ENCODE measurements at regions not wholly inside any gene's neighbourhood (a gene's known extent, or its start where the extent isn't known, plus 50 kb on each side); places are given as distances from the start of the nearest gene placed in this dataset.

DNA sequence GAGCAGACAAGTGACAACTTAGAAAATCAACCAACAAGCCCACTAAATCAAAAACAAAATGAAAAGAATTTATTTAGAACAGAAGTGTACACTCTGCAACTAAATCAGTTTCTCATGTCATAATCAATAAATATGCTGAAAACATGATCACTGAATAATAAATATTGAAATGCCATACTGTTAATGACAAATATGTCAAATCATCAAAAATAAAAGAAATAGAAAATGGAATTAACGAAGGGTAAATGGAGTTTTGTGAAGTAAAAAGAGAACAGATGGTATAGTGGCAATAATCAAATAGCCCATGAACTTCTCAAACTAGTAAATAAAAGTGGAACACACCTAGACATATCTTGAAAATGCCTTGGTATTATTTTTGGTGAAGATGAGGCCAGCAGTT is 744.9 kb downstream of the TAF11L14 start:
- no peak overlapping the region for H3K4me3 ChIP-seq (ENCODE audit: low read depth, low read length)
- TF ChIP-seq, protein P1, sequence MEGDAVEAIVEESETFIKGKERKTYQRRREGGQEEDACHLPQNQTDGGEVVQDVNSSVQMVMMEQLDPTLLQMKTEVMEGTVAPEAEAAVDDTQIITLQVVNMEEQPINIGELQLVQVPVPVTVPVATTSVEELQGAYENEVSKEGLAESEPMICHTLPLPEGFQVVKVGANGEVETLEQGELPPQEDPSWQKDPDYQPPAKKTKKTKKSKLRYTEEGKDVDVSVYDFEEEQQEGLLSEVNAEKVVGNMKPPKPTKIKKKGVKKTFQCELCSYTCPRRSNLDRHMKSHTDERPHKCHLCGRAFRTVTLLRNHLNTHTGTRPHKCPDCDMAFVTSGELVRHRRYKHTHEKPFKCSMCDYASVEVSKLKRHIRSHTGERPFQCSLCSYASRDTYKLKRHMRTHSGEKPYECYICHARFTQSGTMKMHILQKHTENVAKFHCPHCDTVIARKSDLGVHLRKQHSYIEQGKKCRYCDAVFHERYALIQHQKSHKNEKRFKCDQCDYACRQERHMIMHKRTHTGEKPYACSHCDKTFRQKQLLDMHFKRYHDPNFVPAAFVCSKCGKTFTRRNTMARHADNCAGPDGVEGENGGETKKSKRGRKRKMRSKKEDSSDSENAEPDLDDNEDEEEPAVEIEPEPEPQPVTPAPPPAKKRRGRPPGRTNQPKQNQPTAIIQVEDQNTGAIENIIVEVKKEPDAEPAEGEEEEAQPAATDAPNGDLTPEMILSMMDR (IDR thresholded peaks at IDR 0.05; ENCODE audit: low read depth, low read length): no peak
- in situ Hi-C loops (cut with HindIII; ENCODE audit: low sequenced_read_pairs): no loop called here
- DNase-seq (ENCODE audit: low read depth, low spot score): no peak

- no peak overlapping the region for H3K4me3 ChIP-seq (ENCODE audit: low read depth, low read length)
- in situ Hi-C loops (cut with HindIII; ENCODE audit: low sequenced_read_pairs): no loop called here
- TF ChIP-seq, protein P1 (IDR thresholded peaks at IDR 0.05; ENCODE audit: low read depth, low read length): no peak
- no peak for DNase-seq (ENCODE audit: low read depth, low spot score)
Observed at GRCh38 chr5:18380729-18381362, 746.6 kb downstream of the TAF11L14 start.

DNA sequence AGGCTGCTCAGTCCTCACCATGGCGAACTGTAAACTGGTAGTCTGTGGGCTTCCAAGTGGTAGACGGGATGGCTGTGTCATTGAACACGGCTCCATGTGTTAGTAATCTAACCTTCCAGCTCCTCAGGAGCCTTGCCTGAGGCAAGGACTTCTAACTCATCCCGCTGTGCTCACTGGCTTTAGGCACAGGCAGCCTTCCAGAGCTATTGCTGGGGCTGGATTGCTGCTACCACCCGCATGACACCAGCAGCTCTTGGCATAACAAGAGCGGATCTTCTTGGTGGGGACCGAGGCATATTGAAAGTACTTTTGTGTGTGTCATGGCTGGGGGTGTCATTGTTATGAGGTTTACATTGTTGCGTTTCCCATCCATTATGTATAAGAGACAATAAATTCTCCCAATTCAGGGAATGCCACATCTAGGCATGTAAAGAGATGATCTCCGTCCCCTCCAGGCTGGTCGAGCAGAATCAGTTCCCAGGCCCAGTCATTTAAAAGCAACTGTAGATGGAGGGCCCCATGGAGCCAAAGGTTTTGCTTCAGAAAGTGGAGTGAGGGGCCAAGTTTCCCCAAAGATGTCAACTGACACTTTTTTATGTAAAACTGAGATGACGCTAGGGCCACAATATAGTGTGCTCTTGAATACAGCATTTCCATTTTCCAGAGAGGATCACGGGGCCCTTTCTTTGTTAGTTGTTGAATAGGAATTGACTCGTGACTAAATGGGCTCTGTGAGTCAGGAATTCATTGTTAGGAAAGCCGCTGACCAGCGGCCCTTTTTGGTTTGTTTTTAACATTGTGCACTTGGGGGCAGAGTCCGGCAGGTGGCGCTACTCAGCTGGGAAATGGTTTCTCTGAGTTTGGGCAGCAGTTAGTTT is 759.5 kb downstream of the TAF11L14 start:
- TF ChIP-seq, protein P1 (IDR thresholded peaks at IDR 0.05; ENCODE audit: low read depth, low read length): peak; percentile 92
- no peak overlapping the region for H3K4me3 ChIP-seq (ENCODE audit: low read depth, low read length)
- in situ Hi-C loops (cut with HindIII; ENCODE audit: low sequenced_read_pairs): no loop called here
- DNase-seq (ENCODE audit: low read depth, low spot score): peak; percentile 71

DNA sequence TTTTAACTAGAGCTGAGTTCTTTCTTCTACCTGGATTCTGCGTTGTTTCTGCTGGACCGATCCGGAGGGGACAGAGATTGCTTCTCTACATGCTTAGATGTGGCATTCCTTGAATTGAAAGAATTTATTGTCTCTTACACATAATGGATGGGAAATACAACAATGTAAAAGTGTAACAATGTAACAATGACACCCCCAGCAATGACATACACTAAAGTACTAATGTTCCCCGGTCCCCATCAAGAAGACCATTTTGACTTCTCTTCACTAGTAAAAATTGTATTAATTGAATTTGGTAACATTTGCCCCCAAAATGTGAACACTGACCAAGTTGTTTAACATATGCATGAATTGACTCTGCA is 760.2 kb downstream of the TAF11L14 start:
- DNase-seq (ENCODE audit: low read depth, low spot score): no peak
- in situ Hi-C loops (cut with HindIII; ENCODE audit: low sequenced_read_pairs): no loop called here
- TF ChIP-seq, protein P1 (IDR thresholded peaks at IDR 0.05; ENCODE audit: low read depth, low read length): no peak
- no peak overlapping the region for H3K4me3 ChIP-seq (ENCODE audit: low read depth, low read length)

- TF ChIP-seq, protein P1 (IDR thresholded peaks at IDR 0.05; ENCODE audit: low read depth, low read length): no peak
- no peak overlapping the region for H3K4me3 ChIP-seq (ENCODE audit: low read depth, low read length)
- in situ Hi-C loops (cut with HindIII; ENCODE audit: low sequenced_read_pairs): no loop called here
- DNase-seq (ENCODE audit: low read depth, low spot score): no peak
Observed at GRCh38 chr5:18395126-18396110, 761.2 kb downstream of the TAF11L14 start.

DNA sequence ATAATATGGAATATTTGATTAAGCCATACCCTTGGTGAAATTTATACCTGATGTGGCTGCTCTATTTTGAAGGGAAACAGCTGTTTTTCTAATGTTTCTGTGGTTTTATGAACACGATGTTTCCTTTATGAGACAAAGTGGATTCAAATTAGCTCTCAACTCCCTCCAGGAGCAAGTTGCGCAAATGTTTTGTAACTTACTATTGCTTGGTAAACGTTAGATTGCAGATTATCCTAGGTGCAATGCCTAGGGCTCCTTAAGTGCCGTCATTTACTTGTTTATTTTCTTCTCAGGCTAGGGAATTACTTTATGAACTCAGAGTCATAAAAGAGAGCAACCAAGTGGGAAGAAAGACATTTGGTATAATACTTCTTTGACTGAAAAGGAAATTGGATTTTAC is 763.1 kb downstream of the TAF11L14 start:
- no peak for DNase-seq (ENCODE audit: low read depth, low spot score)
- in situ Hi-C loops (cut with HindIII; ENCODE audit: low sequenced_read_pairs): no loop called here
- TF ChIP-seq, protein P1 (IDR thresholded peaks at IDR 0.05; ENCODE audit: low read depth, low read length): no peak
- H3K4me3 ChIP-seq (ENCODE audit: low read depth, low read length): no peak overlapping the region

Measured in astrocyte of the spinal cord (primary cell).